Thyroid gland (tissue), 4 donors: ENCODE measurements at regions not wholly inside any gene's neighbourhood (a gene's known extent, or its start where the extent isn't known, plus 50 kb on each side); places are given as distances from the start of the nearest gene placed in this dataset.

Experiments
- DNase-seq, 2 donors: peaks; one replicate each; pipeline ENCODE4 v3.0.0-alpha.2; 2019
- H3K27ac ChIP-seq, 3 donors: fragments of 200-600 bp; sonication (generic); 1 replicate in 2 of 3; 2 replicates in 1 of 3; pipeline ENCODE4 v1.5.1; 2016 to 2019; ENCODE audit warnings: mild to moderate bottlenecking in 1 of 3, moderate library complexity in 1 of 3
- H3K27me3 ChIP-seq: fragments of 200-600 bp; sonication (generic); one replicate; pipeline ENCODE4 v1.5.1; 2019
- H3K36me3 ChIP-seq, 2 donors: fragments of 200-600 bp; sonication (generic); one replicate each; pipeline ENCODE4 v1.5.1; 2016 to 2019
- H3K4me1 ChIP-seq, 2 donors: fragments of 200-600 bp; sonication (generic); one replicate each; pipeline ENCODE4 v1.5.1; 2017 to 2019
- H3K4me3 ChIP-seq, 3 donors: fragments of 200-600 bp; sonication (generic); replicated peaks in 1 of 3; 1 replicate in 2 of 3; 2 replicates in 1 of 3; pipeline ENCODE4 v1.5.1; 2016; ENCODE audit warnings: mild to moderate bottlenecking in 1 of 3
- H3K9me3 ChIP-seq: fragments of 200-600 bp; sonication (generic); one replicate; pipeline ENCODE4 v1.5.1; 2017
- CTCF ChIP-seq, 6 experiments: fragments of 200-600 bp in 3 of 6; fragments of 450-650 bp in 3 of 6; sonication (generic) in 3 of 6; IDR thresholded peaks; one replicate each; pipeline ENCODE4 v1.5.1; 2016 to 2019; ENCODE audit warnings: antibody characterized with exemption in 6 of 6, mild to moderate bottlenecking in 2 of 6, inconsistent platforms in 1 of 6, moderate library complexity in 1 of 6
- POLR2A ChIP-seq, 2 donors: fragments of 450-650 bp; IDR thresholded peaks; one replicate each; pipeline ENCODE4 v1.6.1; 2017; ENCODE audit warnings: antibody characterized with exemption in 2 of 2, mild to moderate bottlenecking in 2 of 2, moderate library complexity in 1 of 2
- WGBS, 2 donors: methylation state at CpG; one replicate each; pipeline ENCODE4 v1.1.5; 2017; 5-methylcytosine and 5-hydroxymethylcytosine counted together
- intact Hi-C: fragments of 100-400 bp; cut with DNase I; formaldehyde crosslinking; loops from one replicate; pipeline ENCODE4 v1.15.1; 2023

- WGBS, 2 donors = 67 to 71% methylated on average over 4 of the region's 4 CpGs
- no peaks in the 10 kb centered on the region for H3K36me3 ChIP-seq
- H3K4me1 ChIP-seq = peaks cover 20 to 23% of the 10 kb centered on the region in 2 donors
- H3K4me3 ChIP-seq = no peak overlapping the region
- TF ChIP-seq CTCF (IDR thresholded peaks at IDR 0.05) = no peak
- TF ChIP-seq POLR2A (IDR thresholded peaks at IDR 0.05) = no peak
- H3K27ac ChIP-seq = peak overlapping the region; percentile 49 to 88 (median 88)
- DNase-seq = peak; percentile 28 to 36
- H3K9me3 ChIP-seq = no peaks in the 10 kb centered on the region
- no peaks in the 10 kb centered on the region for H3K27me3 ChIP-seq
- intact Hi-C loops = no loop called here
Measured at GRCh38 chr10:27621461-27621860, 117.4 kb downstream of the RAB18 start.

GRCh38 chr10:27622596-27622995 lies 118.5 kb downstream of the RAB18 start:
- Histone ChIP-seq H3K4me3 (no peak overlapping the region), H3K27me3 (no peaks in the 10 kb centered on the region), H3K36me3 (no peaks in the 10 kb centered on the region), H3K4me1 (peaks cover 20 to 23% of the 10 kb centered on the region in 2 donors), H3K27ac (no peak overlapping the region), H3K9me3 (no peaks in the 10 kb centered on the region)
- WGBS, 2 donors = 88 to 95% methylated on average over 1 of the region's 1 CpG
- no peak for DNase-seq
- no peak for TF ChIP-seq POLR2A (IDR thresholded peaks at IDR 0.05)
- TF ChIP-seq CTCF (IDR thresholded peaks at IDR 0.05) = no peak
- intact Hi-C loops = no loop called here
